Liver (tissue), 7 donors: ENCODE measurements at regions not wholly inside any gene's neighbourhood (a gene's known extent, or its start where the extent isn't known, plus 50 kb on each side); places are given as distances from the start of the nearest gene placed in this dataset.

Experiments used
- DNase-seq: peaks from one replicate; pipeline ENCODE4 v3.0.0-alpha.2; 2017; ENCODE audit warnings: low spot score
- H3K27ac ChIP-seq, 2 donors: one replicate each; pipeline ENCODE4 v1.7.0; 2013; ENCODE audit warnings: inconsistent platforms in 2 of 2, low read length in 2 of 2, control low read depth in 1 of 2, low read depth in 1 of 2, mild to moderate bottlenecking in 1 of 2
- H3K27me3 ChIP-seq, 4 donors: one replicate each; pipeline versions ENCODE4 v1.6.1 to v1.7.0; 2013; ENCODE audit warnings: low read length in 3 of 4, inconsistent platforms in 1 of 4, mild to moderate bottlenecking in 1 of 4, moderate library complexity in 1 of 4; ENCODE audit not compliant: control insufficient read depth in 4 of 4, insufficient read depth in 4 of 4
- H3K36me3 ChIP-seq, 4 donors: one replicate each; pipeline versions ENCODE4 v1.6.1 to v1.7.0; 2013; ENCODE audit warnings: low read length in 3 of 4, mild to moderate bottlenecking in 3 of 4, low read depth in 1 of 4, moderate library complexity in 1 of 4; ENCODE audit not compliant: control insufficient read depth in 4 of 4, insufficient read depth in 3 of 4
- H3K4me1 ChIP-seq, 4 donors: one replicate each; pipeline versions ENCODE4 v1.6.1 to v1.7.0; 2013; ENCODE audit warnings: low read length in 3 of 4, mild to moderate bottlenecking in 3 of 4, moderate library complexity in 1 of 4; ENCODE audit not compliant: control insufficient read depth in 4 of 4, insufficient read depth in 4 of 4
- H3K4me3 ChIP-seq, 3 donors: one replicate each; pipeline versions ENCODE4 v1.6.1 to v1.7.0; 2013; ENCODE audit warnings: low read length in 3 of 3, control low read depth in 1 of 3, low read depth in 1 of 3, mild to moderate bottlenecking in 1 of 3
- H3K9ac ChIP-seq, 2 donors: one replicate each; pipeline ENCODE4 v1.7.0; 2013; ENCODE audit warnings: low read length in 2 of 2, mild to moderate bottlenecking in 2 of 2, moderate library complexity in 2 of 2, control low read depth in 1 of 2, low read depth in 1 of 2
- H3K9me3 ChIP-seq, 4 donors: one replicate each; pipeline versions ENCODE4 v1.6.1 to v1.7.0; 2013; ENCODE audit warnings: low read length in 3 of 4; ENCODE audit not compliant: control insufficient read depth in 4 of 4
- GABPA ChIP-seq, 2 donors: IDR thresholded peaks in 1 of 2; conservative IDR thresholded peaks in 1 of 2; 2 replicates each; pipeline ENCODE4 v1.6.1; 2016; ENCODE audit warnings: antibody characterized with exemption in 2 of 2, mild to moderate bottlenecking in 1 of 2, moderate library complexity in 1 of 2
- HNF4A ChIP-seq, 2 donors: conservative IDR thresholded peaks; 2 replicates each; pipeline ENCODE4 v1.6.1; 2016; ENCODE audit warnings: antibody characterized with exemption in 2 of 2, mild to moderate bottlenecking in 2 of 2
- YY1 ChIP-seq: IDR thresholded peaks from 2 replicates; pipeline ENCODE4 v1.6.1; 2016; ENCODE audit warnings: antibody characterized with exemption, mild to moderate bottlenecking
- ZBTB33 ChIP-seq: IDR thresholded peaks from 2 replicates; pipeline ENCODE4 v1.6.1; 2016; ENCODE audit warnings: antibody characterized with exemption
- WGBS: extraction: QIAGEN DNeasy Blood & Tissue Kit; methylation state at CpG from one replicate; pipeline ENCODE4 v1.1.7; 2013; 5-methylcytosine and 5-hydroxymethylcytosine counted together
- donor health status: healthy.
- donor health status: healthy.
- donor health status: healthy.
- donor health status: healthy.

- TF ChIP-seq HNF4A (conservative IDR thresholded peaks at IDR 0.05) (no peak), GABPA (IDR thresholded peaks at IDR 0.05 in 1 of 2, conservative IDR thresholded peaks at IDR 0.05 in 1 of 2) (no peak)
Observed at GRCh38 chr11:56808326-56808725, 59.8 kb upstream of the OR9G4 start (continued).

DNA sequence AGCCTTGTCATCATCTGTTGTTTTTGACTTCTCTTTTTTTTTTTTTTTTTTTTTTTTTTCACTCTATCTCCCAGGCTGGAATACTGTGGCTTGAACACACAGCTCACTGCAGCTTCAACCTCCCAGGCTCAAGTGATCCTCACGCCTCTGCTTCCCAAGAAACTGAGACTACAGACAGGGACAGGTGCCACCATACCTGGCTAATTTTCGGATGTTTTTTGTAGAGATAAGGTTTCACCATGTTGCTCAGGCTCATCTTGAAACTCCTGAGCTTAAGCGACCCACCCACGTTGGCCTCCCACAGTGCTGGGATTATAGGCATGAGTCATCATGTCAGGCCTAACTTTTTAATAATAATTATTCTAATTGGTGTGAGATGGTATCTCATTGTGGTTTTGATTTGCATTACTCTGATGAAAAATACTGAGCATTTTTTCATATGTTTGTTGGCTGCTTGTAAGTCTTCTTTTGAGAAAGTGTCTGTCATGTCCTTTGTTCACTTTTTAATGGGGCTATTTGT is 51.3 kb upstream of the OR9G4 start:
- Histone ChIP-seq H3K27me3 (peaks cover 0 to 10% (median 0%) of the 10 kb centered on the region in 4 donors), H3K27ac (no peak overlapping the region), H3K36me3 (no peaks in the 10 kb centered on the region), H3K4me1 (no peaks in the 10 kb centered on the region), H3K4me3 (no peak overlapping the region), H3K9ac (no peak overlapping the region), H3K9me3 (no peaks in the 10 kb centered on the region)
- TF ChIP-seq YY1, result no peak
- TF ChIP-seq GABPA (IDR thresholded peaks at IDR 0.05 in 1 of 2, conservative IDR thresholded peaks at IDR 0.05 in 1 of 2), result no peak
- no peak for TF ChIP-seq ZBTB33
- WGBS, result 70% methylated on average over 4 of the region's 4 CpGs
- no peak for DNase-seq
